CD4-positive, alpha-beta memory T cell (primary cell): ENCODE measurements at regions not wholly inside any gene's neighbourhood (a gene's known extent, or its start where the extent isn't known, plus 50 kb on each side); places are given as distances from the start of the nearest gene placed in this dataset.

ENCODE experiments used
- CTCF ChIA-PET: fragments of 350-600 bp; sonication (Branson Sonifier 250); formaldehyde crosslinking; loops from one replicate; lab custom pipeline; 2021; ENCODE audit warnings: inconsistent platforms; ENCODE audit not compliant: partially characterized antibody; lab: Charles Lee
- POLR2A ChIA-PET: fragments of 350-600 bp; sonication (Branson Sonifier 250); formaldehyde crosslinking; loops from one replicate; lab custom pipeline; 2021; ENCODE audit not compliant: partially characterized antibody; lab: Charles Lee
- DNase-seq, 5 donors: peaks; one replicate each; pipeline versions ENCODE4 v3.0.0 to v3.0.0-alpha.2; 2020 to 2022; ENCODE audit warnings: mixed read lengths in 1 of 5
- H3K27ac ChIP-seq: one replicate; pipeline ENCODE4 v1.7.0; 2013; ENCODE audit warnings: low read depth, low read length
- H3K27me3 ChIP-seq: 2 replicates; pipeline ENCODE4 v1.7.0; 2013; ENCODE audit warnings: mild to moderate bottlenecking, low read length, moderate library complexity; ENCODE audit not compliant: insufficient read depth
- H3K36me3 ChIP-seq: 2 replicates; pipeline ENCODE4 v1.7.0; 2013; ENCODE audit warnings: mild to moderate bottlenecking, low read length, moderate library complexity; ENCODE audit not compliant: insufficient read depth
- H3K4me1 ChIP-seq: 2 replicates; pipeline ENCODE4 v1.7.0; 2013; ENCODE audit warnings: mild to moderate bottlenecking, low read length, moderate library complexity; ENCODE audit not compliant: insufficient read depth
- H3K4me3 ChIP-seq, 2 donors: one replicate each; pipeline ENCODE4 v1.7.0; 2013; ENCODE audit warnings: low read length in 2 of 2, mild to moderate bottlenecking in 1 of 2
- H3K9me3 ChIP-seq, 2 donors: one replicate each; pipeline ENCODE4 v1.7.0; 2013; ENCODE audit warnings: low read length in 2 of 2, control low read depth in 1 of 2; ENCODE audit not compliant: control insufficient read depth in 1 of 2
- H3K27ac Mint-ChIP-seq, 7 donors: one replicate each; pipeline ENCODE4 v1.8.0; 2020 to 2021; ENCODE audit warnings: mixed read lengths in 7 of 7, mild to moderate bottlenecking in 6 of 7, inconsistent platforms in 3 of 7, moderate library complexity in 3 of 7
- H3K27me3 Mint-ChIP-seq, 2 donors: one replicate each; pipeline ENCODE4 v1.8.0; 2020 to 2021; ENCODE audit warnings: mixed read lengths in 2 of 2
- H3K36me3 Mint-ChIP-seq, 2 donors: one replicate each; pipeline ENCODE4 v1.8.0; 2020 to 2021; ENCODE audit warnings: mixed read lengths in 2 of 2, inconsistent platforms in 1 of 2, mild to moderate bottlenecking in 1 of 2
- H3K4me1 Mint-ChIP-seq, 4 donors: one replicate each; pipeline ENCODE4 v1.8.0; 2020 to 2021; ENCODE audit warnings: mixed read lengths in 4 of 4, mild to moderate bottlenecking in 1 of 4
- H3K4me3 Mint-ChIP-seq, 8 donors: one replicate each; pipeline ENCODE4 v1.8.0; 2020 to 2021; ENCODE audit warnings: mixed read lengths in 8 of 8, mild to moderate bottlenecking in 7 of 8, moderate library complexity in 6 of 8, inconsistent platforms in 3 of 8
- H3K9me3 Mint-ChIP-seq, 8 donors: one replicate each; pipeline ENCODE4 v1.8.0; 2020 to 2021; ENCODE audit warnings: mixed read lengths in 8 of 8, mild to moderate bottlenecking in 5 of 8, inconsistent platforms in 3 of 8, moderate library complexity in 1 of 8
- intact Hi-C: fragments of 100-400 bp; cut with micrococcal nuclease; formaldehyde crosslinking; loops from one replicate; pipeline ENCODE4 v1.15.1; 2023

DNA sequence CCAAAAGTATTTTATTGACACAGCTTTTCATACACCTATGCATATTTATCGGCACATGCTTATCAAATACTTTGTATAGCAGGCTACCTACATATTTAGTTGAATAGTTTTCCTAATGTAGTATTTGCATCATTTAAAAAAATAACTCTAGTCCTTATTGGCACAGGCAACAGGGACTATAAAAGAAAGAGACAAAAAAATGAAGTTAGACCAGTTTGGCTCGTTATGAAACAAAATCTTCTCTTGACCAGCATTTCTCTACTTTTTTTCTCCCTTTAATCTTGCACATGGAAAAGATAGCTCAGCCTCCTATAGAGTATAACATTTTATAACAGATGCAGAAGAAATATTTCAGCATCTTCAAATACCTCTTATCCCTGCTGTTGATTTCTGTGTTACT is 794.8 kb upstream of the MIR17HG start:
- no peaks in the 10 kb centered on the region for H3K27me3 ChIP-seq
- ChIA-PET CTCF (no interaction called here), POLR2A (no interaction called here)
- Mint-ChIP-seq H3K36me3 (no peaks in the 10 kb centered on the region), H3K4me1 (no peaks in the 10 kb centered on the region), H3K27me3 (no peaks in the 10 kb centered on the region), H3K4me3 (no peak overlapping the region), H3K9me3 (peaks cover 3 to 16% (median 11%) of the 10 kb centered on the region in 8 donors), H3K27ac (no peak overlapping the region)
- no peaks in the 10 kb centered on the region for H3K4me1 ChIP-seq
- intact Hi-C loops = no loop called here
- H3K9me3 ChIP-seq = no peaks in the 10 kb centered on the region
- DNase-seq = no peak
- H3K4me3 ChIP-seq = no peak overlapping the region
- no peak overlapping the region for H3K27ac ChIP-seq
- no peaks in the 10 kb centered on the region for H3K36me3 ChIP-seq

DNA sequence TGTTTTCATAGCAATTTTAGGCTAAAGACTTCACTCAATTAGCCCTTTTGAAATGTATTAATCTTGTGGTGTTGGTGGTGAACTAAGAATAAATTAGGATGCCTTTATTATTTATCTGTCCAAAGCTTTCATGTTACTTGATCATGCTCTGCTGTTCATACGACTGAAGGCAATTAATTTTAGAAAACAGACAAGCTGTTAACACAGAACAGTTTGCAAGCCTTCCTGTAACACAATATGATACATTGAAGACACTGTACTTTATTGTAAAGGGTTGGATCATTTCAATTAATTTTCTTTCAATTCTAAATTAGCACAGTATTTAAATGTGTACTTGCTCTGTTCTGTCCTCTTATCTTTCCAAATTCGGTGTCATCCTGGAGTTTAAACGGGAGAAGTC is 794.3 kb upstream of the MIR17HG start:
- Mint-ChIP-seq H3K4me1 (no peaks in the 10 kb centered on the region), H3K9me3 (peaks cover 2 to 15% (median 7%) of the 10 kb centered on the region in 8 donors), H3K4me3 (no peak overlapping the region), H3K27me3 (no peaks in the 10 kb centered on the region), H3K27ac (no peak overlapping the region), H3K36me3 (no peaks in the 10 kb centered on the region)
- ChIA-PET CTCF (no interaction called here), POLR2A (no interaction called here)
- Histone ChIP-seq H3K4me1 (no peaks in the 10 kb centered on the region), H3K9me3 (no peaks in the 10 kb centered on the region), H3K27ac (no peak overlapping the region), H3K27me3 (no peaks in the 10 kb centered on the region), H3K36me3 (no peaks in the 10 kb centered on the region), H3K4me3 (no peak overlapping the region)
- DNase-seq = no peak
- intact Hi-C loops = no loop called here

DNA sequence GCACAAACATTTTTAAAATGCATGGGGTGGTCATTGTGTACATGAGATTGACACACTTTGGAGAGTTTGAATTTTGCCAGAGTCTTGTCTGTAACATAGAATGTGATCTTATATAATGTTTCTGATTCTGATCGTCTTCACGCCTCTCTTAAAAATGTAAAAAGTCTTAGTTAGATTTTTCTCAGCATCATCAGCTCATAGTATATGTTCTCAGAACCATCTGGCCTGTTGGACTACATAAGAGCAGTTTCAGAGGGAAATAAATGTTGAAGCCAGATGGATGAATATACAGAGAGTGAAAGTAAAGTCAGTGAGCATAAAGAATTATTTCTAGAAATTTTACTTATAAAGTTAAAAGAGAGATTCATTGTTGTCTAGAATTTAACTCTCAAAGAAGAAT is 789.9 kb upstream of the MIR17HG start:
- Mint-ChIP-seq H3K4me1 (no peaks in the 10 kb centered on the region), H3K4me3 (no peak overlapping the region), H3K27ac (no peak overlapping the region), H3K9me3 (peaks cover 0 to 20% (median 9%) of the 10 kb centered on the region in 8 donors), H3K27me3 (no peaks in the 10 kb centered on the region), H3K36me3 (no peaks in the 10 kb centered on the region)
- Histone ChIP-seq H3K4me1 (no peaks in the 10 kb centered on the region), H3K4me3 (no peak overlapping the region), H3K9me3 (no peaks in the 10 kb centered on the region), H3K27me3 (no peaks in the 10 kb centered on the region), H3K36me3 (no peaks in the 10 kb centered on the region), H3K27ac (no peak overlapping the region)
- intact Hi-C loops = no loop called here
- POLR2A ChIA-PET = no interaction called here
- no peak for DNase-seq
- CTCF ChIA-PET = no interaction called here

- no peaks in the 10 kb centered on the region for H3K9me3 ChIP-seq
- no peak overlapping the region for H3K27ac ChIP-seq
- no peak overlapping the region for H3K4me3 Mint-ChIP-seq
- CTCF ChIA-PET = interaction anchor here (1.2 kb wide), 1 partner anchor 9 kb away, joined by 4 read pairs; no protein-coding TSS in a partner anchor
- H3K27me3 ChIP-seq = no peaks in the 10 kb centered on the region
- H3K36me3 ChIP-seq = no peaks in the 10 kb centered on the region
- no peaks in the 10 kb centered on the region for H3K4me1 ChIP-seq
- no peak overlapping the region for H3K4me3 ChIP-seq
- no peaks in the 10 kb centered on the region for H3K27me3 Mint-ChIP-seq
- DNase-seq = no peak
- POLR2A ChIA-PET = no interaction called here
- peaks cover 0 to 17% (median 5%) of the 10 kb centered on the region in 8 donors for H3K9me3 Mint-ChIP-seq
- intact Hi-C loops = no loop called here
- H3K27ac Mint-ChIP-seq = no peak overlapping the region
- H3K36me3 Mint-ChIP-seq = no peaks in the 10 kb centered on the region
- H3K4me1 Mint-ChIP-seq = no peaks in the 10 kb centered on the region
These were observed 785.0 kb upstream of the MIR17HG start for GRCh38 chr13:90562443-90562842.

GRCh38 chr13:90564096-90564495 is 783.4 kb upstream of the MIR17HG start:
- no peaks in the 10 kb centered on the region for H3K36me3 Mint-ChIP-seq
- peak in 1 of 5 donors; percentile 29 for DNase-seq
- ChIA-PET CTCF (no interaction called here), POLR2A (no interaction called here)
- no peaks in the 10 kb centered on the region for H3K9me3 ChIP-seq
- no peaks in the 10 kb centered on the region for H3K27me3 ChIP-seq
- H3K9me3 Mint-ChIP-seq = peaks cover 0 to 15% (median 5%) of the 10 kb centered on the region in 8 donors
- H3K4me1 Mint-ChIP-seq = no peaks in the 10 kb centered on the region
- intact Hi-C loops = no loop called here
- H3K36me3 ChIP-seq = no peaks in the 10 kb centered on the region
- H3K4me3 Mint-ChIP-seq = no peak overlapping the region
- no peaks in the 10 kb centered on the region for H3K27me3 Mint-ChIP-seq
- H3K27ac Mint-ChIP-seq = no peak overlapping the region
- H3K4me1 ChIP-seq = no peaks in the 10 kb centered on the region
- no peak overlapping the region for H3K27ac ChIP-seq
- H3K4me3 ChIP-seq = no peak overlapping the region

DNA sequence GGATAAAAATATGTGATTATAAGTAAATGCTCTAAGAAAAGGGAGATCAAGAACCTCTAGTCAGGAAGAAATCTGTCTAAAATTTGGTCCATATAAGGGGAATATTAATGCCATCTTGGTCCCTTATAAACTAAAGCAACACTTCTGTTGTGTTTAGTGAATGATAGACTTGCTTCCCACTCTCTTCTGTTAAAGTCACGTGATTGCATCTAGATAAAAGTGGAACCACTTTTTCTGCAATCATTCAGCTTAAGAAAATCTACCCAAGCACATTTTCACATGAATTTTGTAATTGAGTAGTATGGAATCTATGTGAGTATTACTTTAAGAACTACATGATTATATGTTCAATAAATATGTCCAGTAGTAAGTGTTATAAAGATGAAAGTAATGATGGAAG is 782.9 kb upstream of the MIR17HG start:
- peaks cover 0 to 15% (median 5%) of the 10 kb centered on the region in 8 donors for H3K9me3 Mint-ChIP-seq
- no peaks in the 10 kb centered on the region for H3K36me3 Mint-ChIP-seq
- Histone ChIP-seq H3K4me1 (no peaks in the 10 kb centered on the region), H3K27me3 (no peaks in the 10 kb centered on the region), H3K27ac (no peak overlapping the region), H3K4me3 (no peak overlapping the region), H3K36me3 (no peaks in the 10 kb centered on the region), H3K9me3 (no peaks in the 10 kb centered on the region)
- H3K27ac Mint-ChIP-seq = no peak overlapping the region
- no peaks in the 10 kb centered on the region for H3K4me1 Mint-ChIP-seq
- intact Hi-C loops = no loop called here
- POLR2A ChIA-PET = no interaction called here
- no peak overlapping the region for H3K4me3 Mint-ChIP-seq
- H3K27me3 Mint-ChIP-seq = no peaks in the 10 kb centered on the region
- DNase-seq = no peak
- CTCF ChIA-PET = no interaction called here

DNA sequence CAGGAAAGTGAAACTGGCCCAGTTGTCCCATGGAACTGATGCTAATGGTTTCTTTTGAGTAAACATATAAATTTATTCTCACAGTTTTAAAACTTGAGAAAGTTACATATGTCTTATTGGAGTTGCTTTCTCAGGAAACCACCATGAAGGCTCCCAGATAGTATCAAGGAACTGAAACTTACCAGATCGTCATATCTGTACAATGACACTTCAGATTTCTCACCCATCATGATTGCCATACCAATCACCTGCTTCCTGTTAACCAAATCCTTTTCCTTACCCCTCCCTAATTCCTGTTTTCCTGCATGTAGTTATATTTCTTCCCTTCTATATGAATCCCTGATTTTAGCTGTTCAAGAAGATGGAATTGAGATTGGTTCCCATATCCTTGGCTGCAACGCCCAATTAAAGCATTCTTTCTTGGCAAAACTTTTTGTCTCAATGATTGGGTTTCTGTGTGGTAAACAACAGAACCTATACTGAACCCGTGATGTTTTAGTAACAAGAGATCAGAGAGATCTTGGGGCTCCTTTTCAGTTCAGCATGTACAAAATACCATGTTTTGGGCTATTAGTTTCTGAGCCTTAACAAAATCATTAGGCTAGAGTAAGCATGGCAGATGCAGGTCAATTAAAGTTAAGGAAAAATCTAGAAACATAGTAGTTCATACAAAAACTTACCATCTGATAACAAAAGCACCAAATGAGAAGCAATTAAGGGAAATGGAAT is 781.3 kb upstream of the MIR17HG start:
- no peaks in the 10 kb centered on the region for H3K4me1 Mint-ChIP-seq
- H3K4me3 ChIP-seq = no peak overlapping the region
- no peaks in the 10 kb centered on the region for H3K27me3 Mint-ChIP-seq
- peaks cover 0 to 8% (median 4%) of the 10 kb centered on the region in 8 donors for H3K9me3 Mint-ChIP-seq
- H3K27ac Mint-ChIP-seq = no peak overlapping the region
- no peaks in the 10 kb centered on the region for H3K27me3 ChIP-seq
- no peaks in the 10 kb centered on the region for H3K36me3 ChIP-seq
- ChIA-PET CTCF (no interaction called here), POLR2A (no interaction called here)
- DNase-seq = no peak
- H3K4me3 Mint-ChIP-seq = no peak overlapping the region
- H3K36me3 Mint-ChIP-seq = no peaks in the 10 kb centered on the region
- intact Hi-C loops = no loop called here
- no peaks in the 10 kb centered on the region for H3K9me3 ChIP-seq
- no peak overlapping the region for H3K27ac ChIP-seq
- no peaks in the 10 kb centered on the region for H3K4me1 ChIP-seq
